KMS-11 (cell line): ENCODE measurements at regions not wholly inside any gene's neighbourhood (a gene's known extent, or its start where the extent isn't known, plus 50 kb on each side); places are given as distances from the start of the nearest gene placed in this dataset.

Source experiments
- H2AFZ ChIP-seq: fragments of 200-600 bp; sonication (generic); 2 replicates; pipeline ENCODE4 v1.6.1; 2016; ENCODE audit warnings: antibody characterized with exemption, mixed run types, low read depth
- H3K27ac ChIP-seq: fragments of 200-600 bp; sonication (generic); 2 replicates; pipeline ENCODE4 v1.6.1; 2016; ENCODE audit warnings: mild to moderate bottlenecking, mixed run types
- H3K27me3 ChIP-seq: fragments of 200-600 bp; sonication (generic); 2 replicates; pipeline ENCODE4 v1.6.1; 2017; ENCODE audit warnings: mild to moderate bottlenecking, low read depth, mixed run types, moderate library complexity; ENCODE audit not compliant: insufficient read depth
- H3K36me3 ChIP-seq: fragments of 200-600 bp; sonication (generic); 2 replicates; pipeline ENCODE4 v1.6.1; 2017; ENCODE audit warnings: mild to moderate bottlenecking, mixed run types; ENCODE audit not compliant: insufficient read depth
- H3K4me1 ChIP-seq: fragments of 200-600 bp; sonication (generic); 2 replicates; pipeline ENCODE4 v1.6.1; 2016; ENCODE audit warnings: mild to moderate bottlenecking, low read depth, mixed run types; ENCODE audit not compliant: poor library complexity, severe bottlenecking
- H3K4me2 ChIP-seq: fragments of 200-600 bp; sonication (generic); 2 replicates; pipeline ENCODE4 v1.7.0; 2016; ENCODE audit warnings: mild to moderate bottlenecking, mixed run types
- H3K4me3 ChIP-seq: fragments of 200-600 bp; sonication (generic); IDR thresholded peaks from 2 replicates; pipeline ENCODE4 v1.6.1; 2017; ENCODE audit warnings: low read depth, low read length, mixed read lengths; ENCODE audit not compliant: insufficient read depth
- H3K79me2 ChIP-seq: fragments of 200-600 bp; sonication (generic); 2 replicates; pipeline ENCODE4 v1.6.1; 2016; ENCODE audit warnings: low read depth, mixed run types; ENCODE audit not compliant: insufficient read depth
- H3K9ac ChIP-seq: fragments of 200-600 bp; sonication (generic); 2 replicates; pipeline ENCODE4 v1.6.1; 2016; ENCODE audit warnings: mild to moderate bottlenecking, mixed run types
- H4K20me1 ChIP-seq: fragments of 200-600 bp; sonication (generic); 2 replicates; pipeline ENCODE4 v1.6.1; 2016; ENCODE audit warnings: mild to moderate bottlenecking, mixed run types; ENCODE audit not compliant: insufficient read depth
- CTCF ChIP-seq: fragments of 200-600 bp; sonication (generic); conservative IDR thresholded peaks from 2 replicates; pipeline ENCODE4 v1.6.1; 2017; ENCODE audit warnings: low read depth, mild to moderate bottlenecking, antibody characterized with exemption, low read length, moderate library complexity, mixed read lengths

GRCh38 chr2:199527071-199527470 is 69.3 kb upstream of the SATB2 start:
- Histone ChIP-seq H4K20me1 (no peaks in the 10 kb centered on the region), H3K4me2 (no peak overlapping the region), H3K4me3 (no peak overlapping the region), H3K9ac (no peak overlapping the region), H3K4me1 (no peaks in the 10 kb centered on the region), H3K27ac (no peak overlapping the region), H3K79me2 (no peaks in the 10 kb centered on the region), H3K27me3 (no peaks in the 10 kb centered on the region), H3K36me3 (no peaks in the 10 kb centered on the region), H2AFZ (no peak overlapping the region)
- TF ChIP-seq CTCF: no peak

- TF ChIP-seq CTCF: no peak
- H3K79me2 ChIP-seq: no peaks in the 10 kb centered on the region
- H3K9ac ChIP-seq: no peak overlapping the region
- no peak overlapping the region for H3K4me2 ChIP-seq
- no peak overlapping the region for H2AFZ ChIP-seq
- no peak overlapping the region for H3K4me3 ChIP-seq
- no peak overlapping the region for H3K27ac ChIP-seq
- no peaks in the 10 kb centered on the region for H3K36me3 ChIP-seq
- H3K27me3 ChIP-seq: no peaks in the 10 kb centered on the region
- no peaks in the 10 kb centered on the region for H3K4me1 ChIP-seq
- H4K20me1 ChIP-seq: no peaks in the 10 kb centered on the region
These were observed 67.2 kb upstream of the SATB2 start for GRCh38 chr2:199524689-199525574.

GRCh38 chr2:199509403-199509802 is 51.7 kb upstream of the SATB2 start:
- Histone ChIP-seq H3K4me2 (no peak overlapping the region), H2AFZ (no peak overlapping the region), H3K4me3 (no peak overlapping the region), H3K27ac (no peak overlapping the region), H3K79me2 (no peaks in the 10 kb centered on the region), H4K20me1 (no peaks in the 10 kb centered on the region), H3K4me1 (no peaks in the 10 kb centered on the region), H3K36me3 (no peaks in the 10 kb centered on the region), H3K9ac (no peak overlapping the region), H3K27me3 (no peaks in the 10 kb centered on the region)
- TF ChIP-seq CTCF: no peak
